Fibroblast of upper back skin (primary cell): ENCODE measurements at regions not wholly inside any gene's neighbourhood (a gene's known extent, or its start where the extent isn't known, plus 50 kb on each side); places are given as distances from the start of the nearest gene placed in this dataset.
A peak's percentile ranks its signal among the peaks of the same experiment; 100 is the strongest.
"Not testable (repeated sequence)": the region's sequence is repeated elsewhere in the genome, so short reads cannot be mapped to it uniquely, and the experiment has no call there.

Experiments
- DNase-seq: peaks from one replicate; pipeline ENCODE4 v3.0.0-alpha.2; 2013

GRCh38 chr12:127133675-127134335 lies 1133.2 kb upstream of the TMEM132C start:
- peak; percentile 33 for DNase-seq

GRCh38 chr12:127140864-127141484 lies 1126.0 kb upstream of the TMEM132C start:
- not testable (repeated sequence) for DNase-seq

DNA sequence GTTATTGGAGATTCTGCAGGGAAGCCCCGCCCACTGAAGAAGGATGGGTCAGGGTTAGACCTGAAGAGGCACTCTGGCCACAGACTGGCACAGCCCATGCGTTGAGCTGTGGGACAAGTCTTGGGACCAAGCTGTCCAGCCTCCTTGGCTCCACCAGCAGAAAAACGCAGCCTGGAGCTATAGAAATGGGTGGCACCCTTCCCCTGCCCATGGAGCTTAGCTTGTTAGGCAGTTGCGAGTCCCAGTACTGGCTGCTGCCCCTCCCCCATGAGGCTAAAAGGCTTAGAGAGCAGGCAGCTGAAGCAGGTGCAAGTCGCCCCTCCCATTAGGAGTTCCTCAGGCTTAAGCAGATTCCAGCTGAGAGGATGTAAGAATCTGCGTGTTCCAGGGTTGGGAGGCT lies 1124.0 kb upstream of the TMEM132C start:
- no peak for DNase-seq

GRCh38 chr12:127144770-127145169 lies 1122.2 kb upstream of the TMEM132C start:
- DNase-seq = no peak

DNA sequence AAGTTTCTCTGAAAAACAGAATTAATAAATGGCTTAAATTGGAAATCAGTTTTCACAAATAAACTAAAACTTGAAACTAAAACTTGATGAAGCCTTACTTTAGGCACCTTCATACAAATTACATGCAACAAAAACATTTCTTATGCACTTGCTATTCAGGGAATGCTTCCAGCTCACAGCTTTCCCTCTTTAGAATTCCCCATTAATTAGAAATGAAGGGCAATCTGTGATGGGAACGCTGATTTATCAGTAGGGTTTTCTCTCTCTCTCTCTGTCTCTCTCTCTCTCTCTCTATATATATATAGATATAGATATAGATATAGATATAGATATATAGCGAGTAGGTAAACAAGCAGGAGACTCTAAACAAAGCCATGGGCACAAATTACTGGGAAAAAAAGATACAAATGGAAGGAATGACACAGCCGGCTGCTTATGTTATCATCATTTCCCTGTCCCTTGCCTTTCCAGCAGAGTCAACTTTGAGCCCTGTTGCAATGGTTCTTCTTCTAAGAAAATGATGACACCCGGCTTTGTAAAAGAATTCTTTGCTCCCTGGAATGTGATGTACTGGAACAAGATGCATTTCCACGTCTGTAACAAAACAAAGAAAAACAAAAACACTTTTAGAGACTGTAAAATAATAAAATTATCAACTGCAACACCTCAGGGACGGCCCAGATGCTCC lies 1121.6 kb upstream of the TMEM132C start:
- no peak for DNase-seq

- peak; percentile 78 for DNase-seq
These were observed 1120.8 kb upstream of the TMEM132C start for GRCh38 chr12:127145929-127146789.

- no peak for DNase-seq
These were observed 1119.8 kb upstream of the TMEM132C start for GRCh38 chr12:127146991-127147718.

- DNase-seq = no peak
These were observed 1119.2 kb upstream of the TMEM132C start for GRCh38 chr12:127147724-127148123.

GRCh38 chr12:127148318-127148717 lies 1118.7 kb upstream of the TMEM132C start:
- no peak for DNase-seq

- DNase-seq = peak; percentile 94
These were observed 1117.6 kb upstream of the TMEM132C start for GRCh38 chr12:127149226-127149964.

- DNase-seq = no peak
These were observed 1116.9 kb upstream of the TMEM132C start for GRCh38 chr12:127150028-127150427.

- DNase-seq = peak; percentile 25
These were observed 1116.5 kb upstream of the TMEM132C start for GRCh38 chr12:127150479-127150878.

GRCh38 chr12:127150956-127151355 lies 1116.0 kb upstream of the TMEM132C start:
- DNase-seq = no peak

DNA sequence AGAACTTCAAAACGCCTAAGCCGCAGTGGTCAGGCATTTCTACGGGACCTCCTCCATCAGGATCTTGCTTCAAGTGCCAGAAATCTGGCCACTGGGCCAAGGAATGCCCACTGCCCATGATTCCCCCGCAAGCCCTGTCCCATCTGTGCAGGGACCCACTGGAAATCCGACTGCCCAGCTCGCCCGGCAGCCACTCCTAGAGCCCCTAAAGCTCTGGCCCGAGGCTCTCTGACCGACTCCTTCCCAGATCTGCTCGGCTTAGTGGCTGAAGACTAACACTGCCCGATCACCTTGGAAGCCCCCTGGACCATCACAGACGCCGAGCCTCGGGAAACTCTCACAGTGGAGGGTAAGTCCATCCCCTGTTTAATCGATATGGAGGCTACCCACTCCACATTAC lies 1113.0 kb upstream of the TMEM132C start:
- DNase-seq = no peak

- DNase-seq = not testable (repeated sequence)
These were observed 1112.1 kb upstream of the TMEM132C start for GRCh38 chr12:127154830-127155229.

GRCh38 chr12:127155935-127156619 lies 1110.9 kb upstream of the TMEM132C start:
- DNase-seq = not testable (repeated sequence)

GRCh38 chr12:127157501-127158366 lies 1109.2 kb upstream of the TMEM132C start:
- not testable (repeated sequence) for DNase-seq

DNA sequence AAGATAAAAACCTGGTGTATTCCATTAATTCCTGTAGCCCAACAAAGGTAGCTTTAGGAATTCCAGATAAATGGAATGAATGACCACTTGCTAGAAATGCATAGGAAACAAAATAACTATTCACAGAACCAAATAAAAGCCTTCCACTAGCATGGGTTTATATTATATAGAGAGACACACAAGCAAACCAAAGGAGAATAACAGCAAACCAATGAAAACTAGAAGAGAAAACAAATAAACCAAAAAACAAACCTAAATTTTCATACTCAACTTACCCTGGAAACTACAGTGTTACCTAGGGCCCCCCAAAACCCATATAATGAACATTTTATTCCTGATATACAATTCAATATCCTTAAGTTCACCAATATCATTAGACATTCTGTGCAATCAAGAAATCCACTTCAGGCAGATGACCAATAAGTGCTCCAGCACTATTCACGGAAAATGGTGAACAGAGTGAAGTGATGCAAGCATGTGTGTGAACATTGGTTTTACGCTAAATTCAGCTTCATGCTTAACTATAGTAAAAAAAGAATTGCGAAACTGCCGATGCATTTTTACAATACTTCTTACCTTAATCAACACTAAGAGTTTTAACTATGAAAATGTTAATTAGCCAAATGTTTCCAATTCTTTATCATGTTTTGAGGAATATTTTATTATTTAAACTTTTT lies 1108.4 kb upstream of the TMEM132C start:
- DNase-seq = no peak

GRCh38 chr12:127161466-127161865 lies 1105.5 kb upstream of the TMEM132C start:
- DNase-seq = no peak
